Stomach (tissue), 4 donors: ENCODE measurements at regions not wholly inside any gene's neighbourhood (a gene's known extent, or its start where the extent isn't known, plus 50 kb on each side); places are given as distances from the start of the nearest gene placed in this dataset.

Experiments used
- CTCF ChIP-seq, 7 experiments: fragments of 450-650 bp in 4 of 7; fragments of 200-600 bp in 3 of 7; sonication (generic) in 3 of 7; IDR thresholded peaks; one replicate each; pipeline ENCODE4 v1.5.1; 2016 to 2019; ENCODE audit warnings: antibody characterized with exemption in 7 of 7, control low read depth in 2 of 7, mild to moderate bottlenecking in 1 of 7
- EP300 ChIP-seq: sonication (generic); formaldehyde crosslinking; IDR thresholded peaks from one replicate; pipeline ENCODE4 v1.6.1; 2017; ENCODE audit warnings: antibody characterized with exemption
- POLR2A ChIP-seq, 4 donors: fragments of 450-650 bp; IDR thresholded peaks; one replicate each; pipeline ENCODE4 v1.6.1; 2016; ENCODE audit warnings: antibody characterized with exemption in 4 of 4, control low read depth in 2 of 4, mild to moderate bottlenecking in 1 of 4, moderate library complexity in 1 of 4
- POLR2AphosphoS5 ChIP-seq, 3 donors: sonication (generic); formaldehyde crosslinking; IDR thresholded peaks; one replicate each; pipeline ENCODE4 v1.6.1; 2016; ENCODE audit warnings: antibody characterized with exemption in 3 of 3

- TF ChIP-seq POLR2A (IDR thresholded peaks at IDR 0.05): no peak
- no peak for TF ChIP-seq EP300
- no peak for TF ChIP-seq CTCF (IDR thresholded peaks at IDR 0.05)
- no peak for TF ChIP-seq POLR2AphosphoS5 (IDR thresholded peaks at IDR 0.05)
Observed at GRCh38 chrX:9326369-9326768, 138.5 kb upstream of the TBL1X start.
